ENCODE measurements at regions not wholly inside any gene's neighbourhood (a gene's known extent, or its start where the extent isn't known, plus 50 kb on each side); places are given as distances from the start of the nearest gene placed in this dataset.

DNA sequence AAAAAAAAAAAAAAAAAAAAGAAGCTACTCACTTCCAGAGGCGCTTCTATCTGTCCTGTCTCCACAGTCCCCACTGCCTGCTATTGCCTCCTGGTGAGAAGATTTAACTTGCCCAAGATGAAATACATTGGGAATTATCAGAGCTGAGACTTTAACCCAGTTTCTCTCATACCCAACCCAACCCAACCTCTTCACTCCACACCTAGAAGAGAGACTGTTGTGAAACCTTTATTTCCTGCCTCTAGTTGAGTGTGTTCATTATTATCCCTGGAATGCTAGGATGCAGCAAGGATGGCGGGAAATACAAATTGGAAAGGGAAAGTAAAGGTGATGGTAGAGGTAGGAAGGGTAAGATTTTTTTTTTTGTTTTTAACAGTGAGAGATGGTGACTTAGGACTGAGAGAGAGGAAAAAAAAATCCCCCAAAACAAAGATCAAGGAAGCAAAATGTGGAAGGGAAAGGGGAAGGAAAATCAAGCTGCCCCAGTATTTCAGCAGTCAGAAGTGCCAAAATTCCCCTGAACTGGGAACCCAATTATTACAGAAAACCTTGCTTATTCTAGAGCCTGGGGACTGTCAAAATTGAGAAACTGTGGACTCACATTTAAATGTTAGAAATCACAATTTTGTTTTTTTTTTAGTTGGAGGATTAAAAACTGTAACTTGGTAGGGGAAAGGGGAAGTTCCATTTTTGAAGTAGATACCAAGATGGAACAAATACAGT, 253.0 kb downstream of the PTTG2 start:
- FAIRE-seq (no peak), DNase-seq (ENCODE audit: low spot score) (no peak), ATAC-seq (no peak)
- Histone ChIP-seq H3K9ac (ENCODE audit: insufficient read depth, low read depth, low read length) (no peak overlapping the region), H3K27me3 (ENCODE audit: control insufficient read depth in 1 of 2, insufficient read depth in 2 of 2, low read length in 2 of 2) (no peaks in the 10 kb centered on the region), H3K27ac (ENCODE audit: extremely low read length, insufficient read depth, low read length) (no peak overlapping the region), H3K36me3 (replicated peaks in 1 of 2; ENCODE audit: control insufficient read depth in 1 of 2, insufficient read depth in 2 of 2, low read length in 2 of 2) (no peaks in the 10 kb centered on the region), H4K20me1 (ENCODE audit: insufficient read depth, low read length) (no peaks in the 10 kb centered on the region), H3K4me1 (ENCODE audit: insufficient read depth, low read length) (peaks cover 23% of the 10 kb centered on the region), H3K4me3 (replicated peaks in 1 of 3; ENCODE audit: insufficient read depth in 1 of 3, low read depth in 2 of 3, low read length in 3 of 3) (no peak overlapping the region), H3K4me2 (ENCODE audit: low read depth, low read length) (no peak overlapping the region), H3K9me3 (ENCODE audit: low read length) (peaks cover 13% of the 10 kb centered on the region), H2AFZ (ENCODE audit: low read length) (no peak overlapping the region), H3K79me2 (ENCODE audit: insufficient read depth, low read length) (no peaks in the 10 kb centered on the region)
- BruUV-seq (replicated peaks): no TSS peak
- CTCF ChIA-PET (ENCODE audit: low intra/inter-chr PET ratio, low total read pairs): no interaction called here
- intact Hi-C loops (cut with micrococcal nuclease; ENCODE audit: unreplicated experiment) (no loop called here), in situ Hi-C loops (cut with HindIII; ENCODE audit: extremely low pct_ligation_motif_present, low pct_unique_long_range_greater_than_20kb) (no loop called here)
- TF ChIP-seq YY1 (IDR thresholded peaks at IDR 0.05; ENCODE audit: insufficient read depth, insufficient replicate concordance, low read depth, low read length) (no peak), PTBP1 (IDR thresholded peaks at IDR 0.05; ENCODE audit: low read depth, low read length, poor library complexity, severe bottlenecking) (no peak), ZSCAN21 (CRISPR knock-in tag; IDR thresholded peaks at IDR 0.05; ENCODE audit: borderline replicate concordance) (no peak), GZF1 (CRISPR knock-in tag; IDR thresholded peaks at IDR 0.05) (no peak), ZNF749 (CRISPR knock-in tag; IDR thresholded peaks at IDR 0.05; ENCODE audit: borderline replicate concordance) (no peak), PAWR (CRISPR knock-in tag; IDR thresholded peaks at IDR 0.05; ENCODE audit: borderline replicate concordance) (no peak), XBP1 (CRISPR knock-in tag; IDR thresholded peaks at IDR 0.05) (no peak), ZKSCAN1 (IDR thresholded peaks at IDR 0.05; ENCODE audit: low read length) (no peak), SYNCRIP (IDR thresholded peaks at IDR 0.05; ENCODE audit: insufficient read depth, low read depth, low read length) (no peak), SMYD3 (CRISPR knock-in tag; IDR thresholded peaks at IDR 0.05) (no peak), CEBPB (IDR thresholded peaks at IDR 0.05; ENCODE audit: borderline replicate concordance, low read depth, low read length) (no peak), ZSCAN31 (CRISPR knock-in tag; IDR thresholded peaks at IDR 0.05; ENCODE audit: low read depth) (no peak), ZBTB1 (CRISPR knock-in tag; IDR thresholded peaks at IDR 0.05; ENCODE audit: borderline replicate concordance) (no peak), SALL2 (CRISPR knock-in tag; IDR thresholded peaks at IDR 0.05) (no peak), MYNN (CRISPR knock-in tag; IDR thresholded peaks at IDR 0.05; ENCODE audit: low read depth) (no peak)
- TF ChIP-seq, protein P1, sequence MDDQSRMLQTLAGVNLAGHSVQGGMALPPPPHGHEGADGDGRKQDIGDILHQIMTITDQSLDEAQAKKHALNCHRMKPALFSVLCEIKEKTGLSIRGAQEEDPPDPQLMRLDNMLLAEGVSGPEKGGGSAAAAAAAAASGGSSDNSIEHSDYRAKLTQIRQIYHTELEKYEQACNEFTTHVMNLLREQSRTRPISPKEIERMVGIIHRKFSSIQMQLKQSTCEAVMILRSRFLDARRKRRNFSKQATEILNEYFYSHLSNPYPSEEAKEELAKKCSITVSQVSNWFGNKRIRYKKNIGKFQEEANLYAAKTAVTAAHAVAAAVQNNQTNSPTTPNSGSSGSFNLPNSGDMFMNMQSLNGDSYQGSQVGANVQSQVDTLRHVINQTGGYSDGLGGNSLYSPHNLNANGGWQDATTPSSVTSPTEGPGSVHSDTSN (CRISPR knock-in tag; IDR thresholded peaks at IDR 0.05; ENCODE audit: borderline replicate concordance): no peak
- TF ChIP-seq, protein P2, sequence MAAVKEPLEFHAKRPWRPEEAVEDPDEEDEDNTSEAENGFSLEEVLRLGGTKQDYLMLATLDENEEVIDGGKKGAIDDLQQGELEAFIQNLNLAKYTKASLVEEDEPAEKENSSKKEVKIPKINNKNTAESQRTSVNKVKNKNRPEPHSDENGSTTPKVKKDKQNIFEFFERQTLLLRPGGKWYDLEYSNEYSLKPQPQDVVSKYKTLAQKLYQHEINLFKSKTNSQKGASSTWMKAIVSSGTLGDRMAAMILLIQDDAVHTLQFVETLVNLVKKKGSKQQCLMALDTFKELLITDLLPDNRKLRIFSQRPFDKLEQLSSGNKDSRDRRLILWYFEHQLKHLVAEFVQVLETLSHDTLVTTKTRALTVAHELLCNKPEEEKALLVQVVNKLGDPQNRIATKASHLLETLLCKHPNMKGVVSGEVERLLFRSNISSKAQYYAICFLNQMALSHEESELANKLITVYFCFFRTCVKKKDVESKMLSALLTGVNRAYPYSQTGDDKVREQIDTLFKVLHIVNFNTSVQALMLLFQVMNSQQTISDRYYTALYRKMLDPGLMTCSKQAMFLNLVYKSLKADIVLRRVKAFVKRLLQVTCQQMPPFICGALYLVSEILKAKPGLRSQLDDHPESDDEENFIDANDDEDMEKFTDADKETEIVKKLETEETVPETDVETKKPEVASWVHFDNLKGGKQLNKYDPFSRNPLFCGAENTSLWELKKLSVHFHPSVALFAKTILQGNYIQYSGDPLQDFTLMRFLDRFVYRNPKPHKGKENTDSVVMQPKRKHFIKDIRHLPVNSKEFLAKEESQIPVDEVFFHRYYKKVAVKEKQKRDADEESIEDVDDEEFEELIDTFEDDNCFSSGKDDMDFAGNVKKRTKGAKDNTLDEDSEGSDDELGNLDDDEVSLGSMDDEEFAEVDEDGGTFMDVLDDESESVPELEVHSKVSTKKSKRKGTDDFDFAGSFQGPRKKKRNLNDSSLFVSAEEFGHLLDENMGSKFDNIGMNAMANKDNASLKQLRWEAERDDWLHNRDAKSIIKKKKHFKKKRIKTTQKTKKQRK (IDR thresholded peaks at IDR 0.05; ENCODE audit: low read length): no peak
- TF ChIP-seq, protein P3, sequence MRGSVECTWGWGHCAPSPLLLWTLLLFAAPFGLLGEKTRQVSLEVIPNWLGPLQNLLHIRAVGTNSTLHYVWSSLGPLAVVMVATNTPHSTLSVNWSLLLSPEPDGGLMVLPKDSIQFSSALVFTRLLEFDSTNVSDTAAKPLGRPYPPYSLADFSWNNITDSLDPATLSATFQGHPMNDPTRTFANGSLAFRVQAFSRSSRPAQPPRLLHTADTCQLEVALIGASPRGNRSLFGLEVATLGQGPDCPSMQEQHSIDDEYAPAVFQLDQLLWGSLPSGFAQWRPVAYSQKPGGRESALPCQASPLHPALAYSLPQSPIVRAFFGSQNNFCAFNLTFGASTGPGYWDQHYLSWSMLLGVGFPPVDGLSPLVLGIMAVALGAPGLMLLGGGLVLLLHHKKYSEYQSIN (CRISPR knock-in tag; IDR thresholded peaks at IDR 0.05; ENCODE audit: borderline replicate concordance): no peak
- TF ChIP-seq, protein P4, sequence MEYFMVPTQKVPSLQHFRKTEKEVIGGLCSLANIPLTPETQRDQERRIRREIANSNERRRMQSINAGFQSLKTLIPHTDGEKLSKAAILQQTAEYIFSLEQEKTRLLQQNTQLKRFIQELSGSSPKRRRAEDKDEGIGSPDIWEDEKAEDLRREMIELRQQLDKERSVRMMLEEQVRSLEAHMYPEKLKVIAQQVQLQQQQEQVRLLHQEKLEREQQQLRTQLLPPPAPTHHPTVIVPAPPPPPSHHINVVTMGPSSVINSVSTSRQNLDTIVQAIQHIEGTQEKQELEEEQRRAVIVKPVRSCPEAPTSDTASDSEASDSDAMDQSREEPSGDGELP (IDR thresholded peaks at IDR 0.05; ENCODE audit: borderline replicate concordance, low read depth): no peak
- WGBS (ENCODE audit: low lambda C conversion rate): 72% methylated on average over 2 of the region's 2 CpGs
- POLR2A ChIA-PET: interaction anchor here (0.7 kb wide), 1 partner anchor 41 kb away, joined by 3 read pairs; no protein-coding TSS in a partner anchor
